Choroid plexus epithelial cell (primary cell): ENCODE measurements at regions not wholly inside any gene's neighbourhood (a gene's known extent, or its start where the extent isn't known, plus 50 kb on each side); places are given as distances from the start of the nearest gene placed in this dataset.

Source experiments
- DNase-seq: peaks from one replicate; pipeline ENCODE4 v3.0.0-alpha.2; 2010; ENCODE audit warnings: low read depth
- H3K4me3 ChIP-seq: 2 replicates; pipeline ENCODE4 v1.5.1; 2011; ENCODE audit warnings: low read depth, mild to moderate bottlenecking, control low read depth, low read length, moderate library complexity
- TF ChIP-seq, protein P1 (sequence below): conservative IDR thresholded peaks from 2 replicates; pipeline ENCODE4 v1.5.1; 2011; ENCODE audit warnings: low read depth, mild to moderate bottlenecking, control low read depth, inconsistent platforms, low read length, moderate library complexity

DNA sequence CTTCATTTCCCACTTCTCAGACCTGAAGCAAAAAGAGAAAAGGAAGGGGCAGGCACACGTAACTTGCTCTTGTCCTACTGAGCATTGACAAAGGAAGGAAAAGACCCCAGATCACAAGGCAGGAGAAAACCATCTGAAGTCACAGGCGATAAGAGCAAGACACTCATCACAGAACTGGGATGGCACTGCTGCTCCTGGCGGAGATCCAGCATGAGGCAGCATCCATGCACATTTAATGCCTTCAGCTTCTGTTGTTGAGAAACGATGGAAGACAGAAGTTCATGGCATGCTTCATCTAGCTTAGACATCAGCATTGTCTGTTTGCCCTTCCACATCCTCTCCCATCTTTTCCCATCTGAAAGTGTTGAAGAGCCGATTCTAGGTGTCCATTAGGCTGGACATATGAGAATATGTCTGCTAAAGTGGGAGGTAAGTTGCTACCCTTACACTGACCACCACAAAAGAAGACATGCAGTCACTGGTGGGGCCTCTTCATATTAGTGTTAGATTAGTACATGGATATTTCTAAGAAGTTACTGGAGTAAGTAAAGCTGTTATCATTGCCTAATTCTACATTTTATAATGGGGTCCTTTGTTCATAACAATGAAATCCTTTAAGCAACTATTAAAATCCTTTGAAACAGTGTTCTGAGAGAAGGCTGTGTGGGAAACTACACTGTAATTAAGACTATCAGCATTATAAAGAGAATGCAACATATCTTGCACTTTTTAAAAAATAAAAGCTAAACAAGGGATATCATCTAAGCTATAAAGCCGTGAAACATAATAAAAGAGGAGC, 618.5 kb downstream of the C6orf118 start:
- no peak for DNase-seq
- TF ChIP-seq, protein P1, sequence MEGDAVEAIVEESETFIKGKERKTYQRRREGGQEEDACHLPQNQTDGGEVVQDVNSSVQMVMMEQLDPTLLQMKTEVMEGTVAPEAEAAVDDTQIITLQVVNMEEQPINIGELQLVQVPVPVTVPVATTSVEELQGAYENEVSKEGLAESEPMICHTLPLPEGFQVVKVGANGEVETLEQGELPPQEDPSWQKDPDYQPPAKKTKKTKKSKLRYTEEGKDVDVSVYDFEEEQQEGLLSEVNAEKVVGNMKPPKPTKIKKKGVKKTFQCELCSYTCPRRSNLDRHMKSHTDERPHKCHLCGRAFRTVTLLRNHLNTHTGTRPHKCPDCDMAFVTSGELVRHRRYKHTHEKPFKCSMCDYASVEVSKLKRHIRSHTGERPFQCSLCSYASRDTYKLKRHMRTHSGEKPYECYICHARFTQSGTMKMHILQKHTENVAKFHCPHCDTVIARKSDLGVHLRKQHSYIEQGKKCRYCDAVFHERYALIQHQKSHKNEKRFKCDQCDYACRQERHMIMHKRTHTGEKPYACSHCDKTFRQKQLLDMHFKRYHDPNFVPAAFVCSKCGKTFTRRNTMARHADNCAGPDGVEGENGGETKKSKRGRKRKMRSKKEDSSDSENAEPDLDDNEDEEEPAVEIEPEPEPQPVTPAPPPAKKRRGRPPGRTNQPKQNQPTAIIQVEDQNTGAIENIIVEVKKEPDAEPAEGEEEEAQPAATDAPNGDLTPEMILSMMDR = no peak
- no peak overlapping the region for H3K4me3 ChIP-seq

DNA sequence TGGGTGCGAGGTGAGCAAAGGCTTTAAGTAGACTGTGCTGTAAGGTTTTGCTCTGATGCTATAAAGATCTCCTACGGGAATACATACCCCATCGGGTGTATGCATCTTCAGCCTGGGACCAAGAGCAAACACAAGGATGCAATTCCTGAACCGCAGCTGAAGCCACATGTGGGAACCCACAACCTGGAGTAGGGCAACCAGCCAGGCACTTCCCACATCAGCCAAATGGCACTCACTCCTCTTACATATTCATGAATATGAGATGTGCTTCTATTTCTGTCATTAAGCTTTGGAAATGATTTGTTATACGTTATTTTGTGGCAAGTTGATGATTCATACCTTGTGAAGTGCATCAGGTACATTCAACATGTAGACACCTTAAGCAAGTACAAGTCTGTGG, 619.2 kb downstream of the C6orf118 start:
- H3K4me3 ChIP-seq = no peak overlapping the region
- no peak for DNase-seq
- TF ChIP-seq, protein P1 = no peak

DNA sequence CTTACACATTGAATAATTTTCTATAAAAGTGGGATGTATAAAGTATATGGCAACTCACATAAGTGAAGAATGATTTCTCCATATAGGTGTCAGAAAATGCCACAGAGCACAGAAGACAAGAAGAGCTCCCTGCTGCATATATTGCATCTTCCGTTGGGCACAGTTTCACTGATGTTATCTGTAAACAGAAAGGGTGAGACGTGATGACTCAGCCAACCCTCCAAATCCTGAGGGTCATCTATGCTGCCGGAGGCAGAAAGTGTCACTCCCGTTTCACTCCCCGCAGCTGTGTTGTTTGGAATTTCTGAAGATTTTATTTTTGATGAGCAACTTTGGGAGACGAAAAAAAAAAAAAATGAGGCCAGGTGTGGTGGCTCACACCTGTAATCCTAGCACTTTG, 644.1 kb downstream of the C6orf118 start:
- TF ChIP-seq, protein P1 = no peak
- DNase-seq = no peak
- H3K4me3 ChIP-seq = no peak overlapping the region

DNA sequence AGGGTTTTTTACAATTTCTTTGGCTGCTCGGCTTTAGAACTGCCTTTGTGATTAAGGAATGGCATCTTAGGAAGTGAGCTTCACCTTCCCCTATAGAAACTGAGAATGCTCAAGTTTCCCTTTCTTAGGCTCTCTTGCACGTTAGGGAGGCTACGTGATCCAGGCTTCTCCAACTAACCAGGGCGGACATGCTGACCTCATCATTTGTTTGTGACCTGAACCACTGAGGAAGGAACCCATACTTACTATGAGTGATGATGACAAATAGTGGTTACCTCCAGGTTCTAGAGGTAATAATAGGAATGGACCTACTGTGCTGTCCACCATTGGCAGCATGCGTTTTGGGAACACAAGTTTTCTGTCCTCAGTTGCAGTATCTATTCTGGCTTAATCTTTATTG, 645.8 kb downstream of the C6orf118 start:
- TF ChIP-seq, protein P1 = no peak
- no peak overlapping the region for H3K4me3 ChIP-seq
- no peak for DNase-seq

DNA sequence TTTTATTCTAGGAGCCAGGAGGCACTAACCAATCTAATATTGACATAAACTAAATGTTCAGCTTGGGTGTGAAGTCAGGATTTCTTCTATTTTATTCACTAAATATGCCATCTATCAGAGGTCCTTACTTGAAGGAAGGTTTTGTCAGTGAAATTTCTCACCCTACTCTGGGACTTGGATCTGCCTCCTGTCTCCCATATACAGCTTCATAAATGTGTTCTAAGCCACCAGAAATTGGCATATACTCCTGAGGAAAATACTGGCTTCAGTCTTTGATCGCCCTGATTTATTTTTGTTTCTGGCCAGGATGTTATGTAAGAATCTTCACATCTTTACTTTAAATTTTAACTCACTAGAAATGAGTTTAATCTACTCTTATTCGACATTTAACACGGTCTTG, 647.7 kb downstream of the C6orf118 start:
- TF ChIP-seq, protein P1 = no peak

DNA sequence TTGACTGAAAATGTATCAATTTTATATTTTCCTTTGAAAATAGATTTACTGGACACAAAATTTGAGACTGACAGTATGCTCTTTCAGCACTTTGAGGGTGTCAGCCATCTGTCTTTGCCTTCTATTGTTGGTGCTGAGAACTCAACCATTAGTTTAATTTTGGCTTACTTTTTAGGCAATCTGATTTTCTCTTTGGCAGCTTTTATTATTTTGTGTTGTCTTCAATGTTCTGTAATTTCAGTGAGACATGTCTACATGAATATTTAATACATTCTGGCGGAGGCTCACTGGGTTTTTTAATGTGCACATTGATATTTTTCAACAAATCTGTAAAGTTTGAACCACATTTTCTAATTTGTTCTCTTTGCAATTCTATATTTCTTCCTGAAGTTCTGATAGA, 648.6 kb downstream of the C6orf118 start:
- no peak overlapping the region for H3K4me3 ChIP-seq
- no peak for DNase-seq
- TF ChIP-seq, protein P1 = no peak

More for the DNA sequence above, 647.7 kb downstream of the C6orf118 start:
- no peak for DNase-seq
- H3K4me3 ChIP-seq = no peak overlapping the region

DNA sequence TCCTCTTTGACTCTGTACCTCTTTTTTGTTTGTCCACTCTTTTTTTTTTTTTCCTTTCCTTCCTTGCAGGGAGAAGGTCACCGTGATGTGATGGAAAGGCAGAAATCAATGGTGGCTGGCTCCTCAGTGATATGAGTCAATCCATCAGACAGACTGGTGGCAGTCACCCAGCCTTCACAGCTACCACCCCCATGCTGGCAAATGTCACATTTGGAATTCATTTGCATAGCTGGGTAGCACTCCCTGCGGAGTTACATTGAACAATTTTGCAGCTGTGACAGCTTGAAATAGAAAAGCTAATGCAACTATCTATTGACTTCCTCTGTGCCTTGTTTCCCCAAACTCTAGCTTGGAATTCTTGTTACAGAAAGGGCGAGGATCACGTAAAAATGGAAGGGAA, 668.4 kb downstream of the C6orf118 start:
- TF ChIP-seq, protein P1 = no peak
- no peak for DNase-seq
- H3K4me3 ChIP-seq = no peak overlapping the region
